ENCODE measurements at regions not wholly inside any gene's neighbourhood (a gene's known extent, or its start where the extent isn't known, plus 50 kb on each side); places are given as distances from the start of the nearest gene placed in this dataset.

DNA sequence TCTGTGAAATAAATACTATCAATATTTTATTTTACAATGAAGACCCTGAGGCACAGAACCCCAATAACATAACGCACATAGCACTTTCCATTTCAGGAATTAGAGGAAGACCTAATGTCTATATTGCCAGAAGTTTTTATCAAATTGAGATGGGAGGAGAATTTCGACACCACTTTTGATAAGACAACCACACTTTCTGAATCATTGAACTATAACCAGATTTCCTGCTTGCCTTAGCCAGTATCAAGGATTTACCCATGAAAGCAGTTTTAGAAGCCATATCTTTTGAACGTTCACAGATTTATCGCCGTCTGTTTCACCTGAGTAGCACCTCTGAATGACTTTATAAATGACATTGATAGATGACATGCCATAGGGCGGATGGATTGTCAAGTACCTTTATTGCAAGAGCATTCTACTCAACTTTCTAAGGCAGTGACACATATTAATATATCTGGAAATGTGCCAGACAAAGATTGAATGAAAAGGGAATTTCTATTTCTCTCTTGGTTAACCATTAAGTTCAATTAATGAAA, 768.4 kb downstream of the LTN1 start:
- no peak overlapping the region for H3K4me3 Mint-ChIP-seq (ENCODE audit: low read depth, unreplicated experiment)
- no peaks in the 10 kb centered on the region for H3K36me3 Mint-ChIP-seq (ENCODE audit: insufficient read depth, unreplicated experiment)
- no peaks in the 10 kb centered on the region for H3K27me3 Mint-ChIP-seq (ENCODE audit: unreplicated experiment)
- H3K9me3 Mint-ChIP-seq (ENCODE audit: low read depth, unreplicated experiment), result no peaks in the 10 kb centered on the region
- TF ChIP-seq CTCF (IDR thresholded peaks at IDR 0.05; ENCODE audit: unreplicated experiment), result no peak
- no peak overlapping the region for H3K27ac Mint-ChIP-seq (ENCODE audit: unreplicated experiment)
- DNase-seq, result no peak
- BruUV-seq (replicated peaks), result no TSS peak
- H3K4me1 Mint-ChIP-seq (ENCODE audit: low read depth, unreplicated experiment), result peaks cover 8% of the 10 kb centered on the region
- intact Hi-C loops (cut with micrococcal nuclease; ENCODE audit: unreplicated experiment), result no loop called here
- CTCF ChIA-PET, result no interaction called here

GRCh38 chr21:28221984-28222383, 770.7 kb downstream of the LTN1 start:
- TF ChIP-seq CTCF (IDR thresholded peaks at IDR 0.05; ENCODE audit: unreplicated experiment), result no peak
- Mint-ChIP-seq H3K27ac (ENCODE audit: unreplicated experiment) (no peak overlapping the region), H3K4me1 (ENCODE audit: low read depth, unreplicated experiment) (peaks cover 8% of the 10 kb centered on the region), H3K9me3 (ENCODE audit: low read depth, unreplicated experiment) (no peaks in the 10 kb centered on the region), H3K4me3 (ENCODE audit: low read depth, unreplicated experiment) (no peak overlapping the region), H3K36me3 (ENCODE audit: insufficient read depth, unreplicated experiment) (no peaks in the 10 kb centered on the region), H3K27me3 (ENCODE audit: unreplicated experiment) (no peaks in the 10 kb centered on the region)
- BruUV-seq (replicated peaks), result no TSS peak
- no peak for DNase-seq
- CTCF ChIA-PET, result no interaction called here
- intact Hi-C loops (cut with micrococcal nuclease; ENCODE audit: unreplicated experiment), result no loop called here

GRCh38 chr21:28220680-28221079, 772.0 kb downstream of the LTN1 start:
- DNase-seq, result no peak
- Mint-ChIP-seq H3K27ac (ENCODE audit: unreplicated experiment) (no peak overlapping the region), H3K4me3 (ENCODE audit: low read depth, unreplicated experiment) (no peak overlapping the region), H3K4me1 (ENCODE audit: low read depth, unreplicated experiment) (peaks cover 8% of the 10 kb centered on the region), H3K9me3 (ENCODE audit: low read depth, unreplicated experiment) (no peaks in the 10 kb centered on the region), H3K36me3 (ENCODE audit: insufficient read depth, unreplicated experiment) (no peaks in the 10 kb centered on the region), H3K27me3 (ENCODE audit: unreplicated experiment) (no peaks in the 10 kb centered on the region)
- intact Hi-C loops (cut with micrococcal nuclease; ENCODE audit: unreplicated experiment), result no loop called here
- BruUV-seq (replicated peaks), result no TSS peak
- TF ChIP-seq CTCF (IDR thresholded peaks at IDR 0.05; ENCODE audit: unreplicated experiment), result no peak
- CTCF ChIA-PET, result no interaction called here

- Mint-ChIP-seq H3K27ac (ENCODE audit: unreplicated experiment) (no peak overlapping the region), H3K27me3 (ENCODE audit: unreplicated experiment) (no peaks in the 10 kb centered on the region), H3K4me3 (ENCODE audit: low read depth, unreplicated experiment) (no peak overlapping the region), H3K36me3 (ENCODE audit: insufficient read depth, unreplicated experiment) (no peaks in the 10 kb centered on the region), H3K9me3 (ENCODE audit: low read depth, unreplicated experiment) (no peaks in the 10 kb centered on the region), H3K4me1 (ENCODE audit: low read depth, unreplicated experiment) (no peaks in the 10 kb centered on the region)
- DNase-seq, result no peak
- CTCF ChIA-PET, result no interaction called here
- intact Hi-C loops (cut with micrococcal nuclease; ENCODE audit: unreplicated experiment), result no loop called here
- no TSS peak for BruUV-seq (replicated peaks)
- TF ChIP-seq CTCF (IDR thresholded peaks at IDR 0.05; ENCODE audit: unreplicated experiment), result no peak
Measured at GRCh38 chr21:28216976-28217523, 775.6 kb downstream of the LTN1 start.
